C4-2B (cell line): ENCODE measurements at regions not wholly inside any gene's neighbourhood (a gene's known extent, or its start where the extent isn't known, plus 50 kb on each side); places are given as distances from the start of the nearest gene placed in this dataset.

ENCODE experiments used
- CTCF ChIP-seq: fragments of 450-650 bp; conservative IDR thresholded peaks from 2 replicates; pipeline ENCODE4 v1.5.1; 2017; ENCODE audit warnings: mild to moderate bottlenecking
- ZFX ChIP-seq: fragments of 450-650 bp; IDR thresholded peaks from 2 replicates; pipeline ENCODE4 v1.6.1; 2017

GRCh38 chr13:73956795-73957408, 177.3 kb downstream of the KLF12 start:
- no peak for TF ChIP-seq CTCF
- no peak for TF ChIP-seq ZFX
